ENCODE measurements at regions not wholly inside any gene's neighbourhood (a gene's known extent, or its start where the extent isn't known, plus 50 kb on each side); places are given as distances from the start of the nearest gene placed in this dataset.

DNA sequence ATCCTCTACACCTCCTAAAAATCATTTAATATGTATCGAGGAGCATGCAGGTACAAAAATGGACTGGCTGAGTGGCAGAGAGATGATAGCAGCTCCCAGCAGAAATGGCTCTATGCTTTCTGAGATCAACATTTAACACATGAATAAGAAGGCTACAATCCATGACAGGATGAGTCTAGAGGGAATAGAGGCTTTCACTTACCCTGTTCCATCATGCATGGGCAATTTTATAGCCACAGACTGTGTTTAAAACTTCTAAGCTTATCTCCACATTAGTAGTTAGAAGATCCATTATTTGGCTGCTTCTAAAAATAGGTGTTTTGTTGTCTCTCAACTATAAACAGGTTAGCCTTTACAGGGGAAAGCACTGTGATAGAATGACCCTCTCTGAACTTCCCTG lies 149.1 kb upstream of the ARHGAP28 start:
- POLR2A ChIA-PET: no interaction called here
- TF ChIP-seq, protein P1, sequence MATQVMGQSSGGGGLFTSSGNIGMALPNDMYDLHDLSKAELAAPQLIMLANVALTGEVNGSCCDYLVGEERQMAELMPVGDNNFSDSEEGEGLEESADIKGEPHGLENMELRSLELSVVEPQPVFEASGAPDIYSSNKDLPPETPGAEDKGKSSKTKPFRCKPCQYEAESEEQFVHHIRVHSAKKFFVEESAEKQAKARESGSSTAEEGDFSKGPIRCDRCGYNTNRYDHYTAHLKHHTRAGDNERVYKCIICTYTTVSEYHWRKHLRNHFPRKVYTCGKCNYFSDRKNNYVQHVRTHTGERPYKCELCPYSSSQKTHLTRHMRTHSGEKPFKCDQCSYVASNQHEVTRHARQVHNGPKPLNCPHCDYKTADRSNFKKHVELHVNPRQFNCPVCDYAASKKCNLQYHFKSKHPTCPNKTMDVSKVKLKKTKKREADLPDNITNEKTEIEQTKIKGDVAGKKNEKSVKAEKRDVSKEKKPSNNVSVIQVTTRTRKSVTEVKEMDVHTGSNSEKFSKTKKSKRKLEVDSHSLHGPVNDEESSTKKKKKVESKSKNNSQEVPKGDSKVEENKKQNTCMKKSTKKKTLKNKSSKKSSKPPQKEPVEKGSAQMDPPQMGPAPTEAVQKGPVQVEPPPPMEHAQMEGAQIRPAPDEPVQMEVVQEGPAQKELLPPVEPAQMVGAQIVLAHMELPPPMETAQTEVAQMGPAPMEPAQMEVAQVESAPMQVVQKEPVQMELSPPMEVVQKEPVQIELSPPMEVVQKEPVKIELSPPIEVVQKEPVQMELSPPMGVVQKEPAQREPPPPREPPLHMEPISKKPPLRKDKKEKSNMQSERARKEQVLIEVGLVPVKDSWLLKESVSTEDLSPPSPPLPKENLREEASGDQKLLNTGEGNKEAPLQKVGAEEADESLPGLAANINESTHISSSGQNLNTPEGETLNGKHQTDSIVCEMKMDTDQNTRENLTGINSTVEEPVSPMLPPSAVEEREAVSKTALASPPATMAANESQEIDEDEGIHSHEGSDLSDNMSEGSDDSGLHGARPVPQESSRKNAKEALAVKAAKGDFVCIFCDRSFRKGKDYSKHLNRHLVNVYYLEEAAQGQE (IDR thresholded peaks at IDR 0.05; ENCODE audit: low read depth): no peak
- Histone ChIP-seq H3K27ac (ENCODE audit: low read depth, low read length) (no peak overlapping the region), H3K79me2 (ENCODE audit: insufficient read depth, low read length) (no peaks in the 10 kb centered on the region), H3K4me3 (replicated peaks in 1 of 2; ENCODE audit: low read depth in 1 of 2, low read length in 2 of 2) (no peak overlapping the region), H3K9me3 (ENCODE audit: control insufficient read depth in 1 of 2, insufficient read depth in 1 of 2, low read depth in 1 of 2, low read length in 2 of 2) (peaks cover 9 to 17% of the 10 kb centered on the region in 2 experiments; a peak in 2 of 4 replicates), H3K4me1 (ENCODE audit: control insufficient read depth in 1 of 2, insufficient read depth in 2 of 2, low read length in 2 of 2) (no peaks in the 10 kb centered on the region), H4K20me1 (ENCODE audit: insufficient read depth) (no peaks in the 10 kb centered on the region), H3K4me2 (ENCODE audit: low read length) (no peak overlapping the region), H3K9me2 (ENCODE audit: insufficient read depth) (no peaks in the 10 kb centered on the region), H2AFZ (ENCODE audit: low read depth, low read length, poor library complexity, severe bottlenecking) (no peak overlapping the region), H3K27me3 (ENCODE audit: insufficient read depth, low read length) (no peaks in the 10 kb centered on the region), H3K9ac (ENCODE audit: low read length) (no peak overlapping the region), H3K36me3 (ENCODE audit: control insufficient read depth in 1 of 2, insufficient read depth in 2 of 2, low read length in 2 of 2) (no peaks in the 10 kb centered on the region)
- BruUV-seq (replicated peaks): no TSS peak
- CTCF ChIA-PET: no interaction called here
- ATAC-seq: no peak
- no peak for DNase-seq (ENCODE audit: low read depth, low spot score)
- intact Hi-C loops (cut with micrococcal nuclease): no loop called here
- RAD21 ChIA-PET (ENCODE audit: low non-redundant PET in 1 of 2, low total read pairs in 2 of 2, uncharacterized antibody in 2 of 2, unreplicated experiment in 2 of 2): no interaction called here

DNA sequence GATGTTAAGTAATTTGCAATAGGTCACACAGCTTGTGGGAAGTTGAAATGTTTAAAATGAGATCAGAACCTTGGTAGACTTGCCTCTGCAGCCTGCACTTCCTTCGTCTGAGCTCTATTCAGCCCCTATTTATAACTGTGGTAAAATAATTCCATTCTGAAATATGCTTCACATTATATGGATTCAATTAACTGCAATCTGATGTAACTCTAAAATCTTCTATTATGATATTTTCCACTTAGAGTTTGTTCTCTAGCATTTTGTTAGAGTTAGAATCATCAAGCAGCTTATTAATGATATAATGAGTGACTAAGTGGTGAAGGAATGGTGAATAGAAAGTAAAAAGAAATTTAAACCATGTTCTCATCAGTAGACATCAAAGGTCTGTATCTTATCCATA lies 139.6 kb upstream of the ARHGAP28 start:
- Histone ChIP-seq H3K4me2 (ENCODE audit: low read length) (no peak overlapping the region), H3K9me3 (ENCODE audit: control insufficient read depth in 1 of 2, insufficient read depth in 1 of 2, low read depth in 1 of 2, low read length in 2 of 2) (peaks cover 16 to 23% of the 10 kb centered on the region in 2 experiments; a peak in 2 of 4 replicates), H3K4me3 (replicated peaks in 1 of 2; ENCODE audit: low read depth in 1 of 2, low read length in 2 of 2) (no peak overlapping the region), H3K27me3 (ENCODE audit: insufficient read depth, low read length) (no peaks in the 10 kb centered on the region), H3K4me1 (ENCODE audit: control insufficient read depth in 1 of 2, insufficient read depth in 2 of 2, low read length in 2 of 2) (no peaks in the 10 kb centered on the region), H2AFZ (ENCODE audit: low read depth, low read length, poor library complexity, severe bottlenecking) (no peak overlapping the region), H3K36me3 (ENCODE audit: control insufficient read depth in 1 of 2, insufficient read depth in 2 of 2, low read length in 2 of 2) (no peaks in the 10 kb centered on the region), H4K20me1 (ENCODE audit: insufficient read depth) (no peaks in the 10 kb centered on the region), H3K79me2 (ENCODE audit: insufficient read depth, low read length) (no peaks in the 10 kb centered on the region), H3K9ac (ENCODE audit: low read length) (no peak overlapping the region), H3K27ac (ENCODE audit: low read depth, low read length) (no peak overlapping the region), H3K9me2 (ENCODE audit: insufficient read depth) (no peaks in the 10 kb centered on the region)
- ATAC-seq (no peak), DNase-seq (ENCODE audit: low read depth, low spot score) (no peak)
- CTCF ChIA-PET: no interaction called here
- POLR2A ChIA-PET: no interaction called here
- intact Hi-C loops (cut with micrococcal nuclease): no loop called here
- RAD21 ChIA-PET (ENCODE audit: low non-redundant PET in 1 of 2, low total read pairs in 2 of 2, uncharacterized antibody in 2 of 2, unreplicated experiment in 2 of 2): no interaction called here
- TF ChIP-seq, protein P2, sequence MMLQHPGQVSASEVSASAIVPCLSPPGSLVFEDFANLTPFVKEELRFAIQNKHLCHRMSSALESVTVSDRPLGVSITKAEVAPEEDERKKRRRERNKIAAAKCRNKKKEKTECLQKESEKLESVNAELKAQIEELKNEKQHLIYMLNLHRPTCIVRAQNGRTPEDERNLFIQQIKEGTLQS (IDR thresholded peaks at IDR 0.05): no peak
- TF ChIP-seq FOSL1 (IDR thresholded peaks at IDR 0.05; ENCODE audit: low read depth): no peak
- no peak for TF ChIP-seq ELF1 (IDR thresholded peaks at IDR 0.05; ENCODE audit: borderline replicate concordance, low read depth)
- TF ChIP-seq, protein P3, sequence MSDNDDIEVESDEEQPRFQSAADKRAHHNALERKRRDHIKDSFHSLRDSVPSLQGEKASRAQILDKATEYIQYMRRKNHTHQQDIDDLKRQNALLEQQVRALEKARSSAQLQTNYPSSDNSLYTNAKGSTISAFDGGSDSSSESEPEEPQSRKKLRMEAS (IDR thresholded peaks at IDR 0.05): no peak
- TF ChIP-seq, protein P1 (IDR thresholded peaks at IDR 0.05; ENCODE audit: low read depth): no peak
- TF ChIP-seq, protein P4, sequence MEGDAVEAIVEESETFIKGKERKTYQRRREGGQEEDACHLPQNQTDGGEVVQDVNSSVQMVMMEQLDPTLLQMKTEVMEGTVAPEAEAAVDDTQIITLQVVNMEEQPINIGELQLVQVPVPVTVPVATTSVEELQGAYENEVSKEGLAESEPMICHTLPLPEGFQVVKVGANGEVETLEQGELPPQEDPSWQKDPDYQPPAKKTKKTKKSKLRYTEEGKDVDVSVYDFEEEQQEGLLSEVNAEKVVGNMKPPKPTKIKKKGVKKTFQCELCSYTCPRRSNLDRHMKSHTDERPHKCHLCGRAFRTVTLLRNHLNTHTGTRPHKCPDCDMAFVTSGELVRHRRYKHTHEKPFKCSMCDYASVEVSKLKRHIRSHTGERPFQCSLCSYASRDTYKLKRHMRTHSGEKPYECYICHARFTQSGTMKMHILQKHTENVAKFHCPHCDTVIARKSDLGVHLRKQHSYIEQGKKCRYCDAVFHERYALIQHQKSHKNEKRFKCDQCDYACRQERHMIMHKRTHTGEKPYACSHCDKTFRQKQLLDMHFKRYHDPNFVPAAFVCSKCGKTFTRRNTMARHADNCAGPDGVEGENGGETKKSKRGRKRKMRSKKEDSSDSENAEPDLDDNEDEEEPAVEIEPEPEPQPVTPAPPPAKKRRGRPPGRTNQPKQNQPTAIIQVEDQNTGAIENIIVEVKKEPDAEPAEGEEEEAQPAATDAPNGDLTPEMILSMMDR (IDR thresholded peaks at IDR 0.05 in 2 of 3, conservative IDR thresholded peaks at IDR 0.05 in 1 of 3; ENCODE audit: borderline replicate concordance in 1 of 3, insufficient read depth in 1 of 3, low read depth in 2 of 3, low read length in 2 of 3): no peak
- no peak for TF ChIP-seq JUND (IDR thresholded peaks at IDR 0.05)
- TF ChIP-seq SIN3A (IDR thresholded peaks at IDR 0.05; ENCODE audit: low read depth): no peak
- no peak for TF ChIP-seq EZH2phosphoT487 (IDR thresholded peaks at IDR 0.05; ENCODE audit: borderline replicate concordance)
- BruUV-seq (replicated peaks): no TSS peak
